ENCODE measurements at regions not wholly inside any gene's neighbourhood (a gene's known extent, or its start where the extent isn't known, plus 50 kb on each side); places are given as distances from the start of the nearest gene placed in this dataset.
A peak's percentile ranks its signal among the peaks of the same experiment; 100 is the strongest.

DNA sequence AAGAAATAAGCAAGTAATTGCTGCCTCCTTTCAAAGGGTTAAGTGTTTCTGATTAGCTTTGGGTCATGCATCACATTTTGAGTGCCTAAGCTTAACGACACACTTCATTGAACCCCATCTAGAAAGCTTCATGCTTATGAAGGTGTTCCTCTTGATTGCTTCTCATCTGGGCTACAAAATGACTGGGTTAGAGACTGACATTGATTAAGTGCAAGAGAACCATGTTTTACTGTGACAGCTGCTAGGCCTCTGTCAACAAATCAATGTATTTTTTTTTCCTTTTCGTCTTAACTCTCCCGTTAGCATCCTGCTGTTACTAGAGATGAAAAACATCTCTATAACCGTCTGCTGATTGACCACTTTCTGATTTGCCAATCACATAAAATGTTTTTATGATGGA lies 725.0 kb downstream of the TLE1 start:
- DNase-seq, result no peak

DNA sequence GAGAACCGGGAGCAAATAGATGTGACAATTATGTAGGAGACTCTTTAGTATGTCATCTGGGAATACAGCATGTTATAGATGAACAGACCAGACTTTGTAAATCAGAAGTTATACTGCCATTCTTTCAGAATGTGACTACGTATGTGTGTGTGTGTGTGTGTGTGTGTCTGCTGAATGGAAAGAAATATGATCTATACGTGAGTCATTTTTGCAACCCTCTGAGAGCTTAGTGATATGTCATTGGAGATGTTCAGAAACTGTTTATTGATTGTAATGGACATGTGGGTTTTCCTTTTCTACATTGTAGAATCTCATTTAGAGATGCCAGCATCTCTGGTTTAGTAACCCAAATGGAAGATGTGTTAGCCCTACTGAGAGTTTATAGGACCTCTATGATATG lies 731.5 kb downstream of the TLE1 start:
- no peak for DNase-seq

DNA sequence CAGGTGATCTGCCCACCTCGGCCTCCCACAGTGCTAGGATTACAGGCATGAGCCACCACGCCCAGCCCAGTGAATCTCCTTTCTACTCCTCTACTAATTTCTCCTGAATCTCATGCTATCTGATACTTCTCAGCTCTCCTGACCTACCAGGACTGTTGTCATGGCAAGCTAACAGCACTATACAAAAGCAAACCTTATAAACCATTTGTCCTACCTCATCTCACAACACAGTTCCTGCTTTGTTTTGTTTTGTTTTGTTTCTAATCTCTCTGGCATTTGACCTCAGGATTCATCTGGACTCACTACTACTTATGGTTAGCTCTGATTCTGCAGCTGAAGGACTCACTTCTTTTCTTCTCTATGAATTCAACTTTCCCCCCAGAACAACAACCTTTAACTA lies 734.8 kb downstream of the TLE1 start:
- DNase-seq, result no peak

DNA sequence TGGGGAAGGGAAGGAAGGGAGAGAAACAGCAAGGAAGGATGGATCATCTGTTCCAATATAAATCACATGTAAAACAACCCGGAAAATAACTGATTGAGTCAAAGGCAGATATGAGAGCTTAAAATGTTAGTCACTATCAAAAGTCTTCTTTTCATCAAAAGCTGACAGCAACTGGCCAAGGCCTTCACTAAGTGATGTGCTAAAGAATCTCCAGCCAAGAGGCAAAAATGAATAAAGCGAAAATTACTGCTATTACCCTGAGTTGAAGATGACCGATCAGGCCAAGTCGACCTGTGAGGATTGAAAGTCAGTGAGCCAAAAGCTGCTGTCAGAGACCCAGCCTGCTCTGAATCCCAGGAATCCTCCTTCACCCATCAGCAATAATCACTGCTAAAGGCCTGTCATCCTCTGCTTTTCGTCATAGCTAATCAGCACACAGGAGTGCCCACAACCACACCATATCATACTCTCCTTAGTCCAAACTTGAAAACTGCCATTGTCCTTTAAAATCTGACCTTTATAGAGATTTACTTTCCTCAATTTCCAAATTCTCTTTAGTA lies 736.9 kb downstream of the TLE1 start:
- no peak for DNase-seq

DNA sequence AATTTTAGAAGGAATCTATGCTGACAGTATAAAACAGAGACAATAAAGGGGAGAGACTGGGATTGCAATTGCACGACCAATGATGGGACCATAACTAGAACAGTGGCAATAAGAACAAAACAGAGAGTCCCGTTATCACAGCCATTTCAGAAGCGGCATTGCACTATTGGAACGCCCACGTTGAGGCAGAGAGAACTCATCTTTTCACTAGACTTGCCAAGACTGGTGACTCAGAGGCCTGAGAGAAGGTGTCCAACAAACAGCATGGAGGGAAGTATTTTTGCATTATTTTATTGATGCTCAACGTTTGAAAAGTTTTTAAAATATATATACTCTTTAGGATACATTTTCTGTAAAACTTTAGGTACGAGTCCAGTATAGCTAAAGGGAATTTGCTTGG lies 737.7 kb downstream of the TLE1 start:
- no peak for DNase-seq

DNA sequence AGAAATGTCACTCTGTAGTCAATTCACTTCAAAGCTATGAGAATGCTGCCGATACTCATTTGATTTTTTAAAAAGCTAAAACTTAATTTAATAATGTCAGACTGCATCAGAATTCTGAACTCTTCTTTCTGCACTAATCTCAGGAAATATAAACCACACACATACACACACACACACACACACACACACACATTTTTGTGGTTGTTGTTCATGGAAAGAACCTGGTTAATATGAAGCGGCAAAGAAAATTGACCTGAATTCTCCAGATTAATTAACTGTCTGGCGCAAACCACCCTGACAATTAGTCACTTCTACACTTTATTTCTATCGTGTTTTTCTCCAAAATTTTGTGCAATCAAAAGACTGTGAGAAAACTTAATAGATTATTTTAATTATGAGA lies 740.5 kb downstream of the TLE1 start:
- no peak for DNase-seq

DNA sequence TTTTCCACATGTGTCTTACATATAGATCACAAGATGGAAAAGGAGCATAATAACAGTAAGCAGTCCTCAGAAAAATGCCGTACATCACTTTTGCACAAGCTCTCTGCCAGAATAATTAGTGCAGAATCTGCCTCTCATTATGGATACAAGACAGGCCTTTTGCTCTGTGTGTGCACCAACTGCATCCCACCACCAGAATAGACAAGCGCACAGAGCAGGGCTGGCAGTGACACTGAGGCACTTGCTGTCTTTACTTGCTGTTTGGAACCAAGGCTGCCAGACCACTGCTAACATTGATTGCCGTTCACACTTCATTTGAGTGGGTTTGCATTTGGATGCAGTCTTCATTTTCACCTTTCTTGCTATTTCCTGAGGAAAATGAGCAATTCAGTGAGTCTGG lies 741.3 kb downstream of the TLE1 start:
- DNase-seq, result no peak

DNA sequence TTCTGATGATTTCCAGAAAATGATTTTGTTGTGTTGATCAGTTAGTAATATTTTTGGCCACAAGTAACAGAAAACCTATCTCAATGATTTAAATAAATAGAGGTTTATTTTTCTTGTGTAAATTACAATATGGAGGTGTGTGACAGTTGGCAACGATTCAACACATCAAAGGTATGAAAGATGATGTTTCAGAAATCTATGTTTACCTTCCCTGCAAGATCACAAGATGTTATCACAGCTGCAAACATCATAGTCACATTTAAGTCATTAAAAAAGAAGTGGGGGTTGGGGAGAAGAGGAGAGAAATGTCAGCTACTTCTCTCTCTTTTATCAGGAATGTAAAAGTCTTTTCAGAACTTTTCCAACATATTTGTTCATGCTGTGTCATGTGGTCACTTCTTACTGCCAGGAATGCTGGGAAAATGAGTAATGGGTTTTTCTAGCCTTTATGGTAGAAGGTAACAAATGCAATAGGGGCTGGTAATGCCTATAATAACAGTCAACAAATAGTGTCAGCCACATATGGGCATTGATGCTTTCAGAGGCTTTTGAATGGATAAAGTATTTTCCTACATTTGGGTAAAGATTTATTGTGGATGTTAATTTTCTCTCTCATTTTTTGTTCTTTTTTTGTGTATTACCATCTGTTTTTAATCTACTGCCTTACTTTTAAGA lies 742.7 kb downstream of the TLE1 start:
- DNase-seq, result no peak

DNA sequence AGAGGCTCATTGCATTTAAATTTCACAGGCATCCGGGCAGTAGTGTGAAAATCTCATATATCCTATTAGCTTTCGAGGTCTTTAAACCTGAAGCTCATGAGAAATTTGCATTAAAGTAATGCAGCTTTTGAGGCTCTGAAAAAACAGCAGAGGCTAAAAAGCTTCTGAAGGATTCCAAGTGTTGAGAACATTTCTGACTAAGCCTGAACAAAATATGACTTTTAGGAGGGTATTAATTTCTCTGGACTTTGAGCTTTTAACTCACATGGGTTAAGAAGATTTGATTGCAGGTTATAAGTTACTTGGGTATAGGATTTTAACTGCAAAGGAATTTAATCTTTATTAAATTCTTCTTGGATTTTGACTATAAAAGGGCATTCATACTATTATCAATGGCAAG lies 743.9 kb downstream of the TLE1 start:
- no peak for DNase-seq

DNA sequence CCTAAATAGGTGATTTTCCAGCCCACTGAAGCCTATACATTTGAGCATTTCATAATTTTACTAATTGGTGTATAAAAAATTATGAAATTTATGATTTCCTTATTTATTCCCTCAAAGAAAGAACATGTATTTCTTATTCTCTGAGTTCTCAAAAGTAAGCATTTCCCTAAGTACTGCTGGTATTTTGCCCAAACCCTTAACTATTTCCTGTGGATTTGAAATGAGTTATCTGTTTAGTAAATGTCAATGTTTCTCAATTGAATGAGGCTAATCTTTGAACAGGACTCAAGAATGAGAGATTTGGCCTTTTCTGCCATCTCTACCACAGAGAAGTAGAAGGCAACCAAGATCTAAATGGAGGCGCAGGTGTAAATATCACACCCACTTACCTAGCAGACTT lies 751.7 kb downstream of the TLE1 start:
- DNase-seq, result no peak

DNA sequence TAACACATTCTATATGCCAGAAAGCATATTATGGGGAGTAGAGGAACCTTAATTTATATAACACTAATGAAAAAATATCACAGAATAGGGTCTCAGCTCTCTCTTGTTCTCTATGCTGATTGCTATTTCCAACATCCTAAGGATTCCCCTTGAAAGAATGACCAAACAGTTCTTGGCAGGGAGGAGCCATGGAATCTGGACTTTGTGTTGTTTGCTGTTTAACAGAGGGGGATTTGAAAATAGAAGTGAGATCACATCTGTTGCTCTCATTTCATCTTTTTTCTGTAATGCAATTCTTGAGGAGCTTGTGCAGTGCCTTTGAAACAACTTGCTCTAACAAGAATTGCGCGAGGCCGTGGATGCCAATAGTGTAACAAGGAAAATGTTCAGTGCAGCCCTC lies 755.3 kb downstream of the TLE1 start:
- DNase-seq, result peak; percentile 18

DNA sequence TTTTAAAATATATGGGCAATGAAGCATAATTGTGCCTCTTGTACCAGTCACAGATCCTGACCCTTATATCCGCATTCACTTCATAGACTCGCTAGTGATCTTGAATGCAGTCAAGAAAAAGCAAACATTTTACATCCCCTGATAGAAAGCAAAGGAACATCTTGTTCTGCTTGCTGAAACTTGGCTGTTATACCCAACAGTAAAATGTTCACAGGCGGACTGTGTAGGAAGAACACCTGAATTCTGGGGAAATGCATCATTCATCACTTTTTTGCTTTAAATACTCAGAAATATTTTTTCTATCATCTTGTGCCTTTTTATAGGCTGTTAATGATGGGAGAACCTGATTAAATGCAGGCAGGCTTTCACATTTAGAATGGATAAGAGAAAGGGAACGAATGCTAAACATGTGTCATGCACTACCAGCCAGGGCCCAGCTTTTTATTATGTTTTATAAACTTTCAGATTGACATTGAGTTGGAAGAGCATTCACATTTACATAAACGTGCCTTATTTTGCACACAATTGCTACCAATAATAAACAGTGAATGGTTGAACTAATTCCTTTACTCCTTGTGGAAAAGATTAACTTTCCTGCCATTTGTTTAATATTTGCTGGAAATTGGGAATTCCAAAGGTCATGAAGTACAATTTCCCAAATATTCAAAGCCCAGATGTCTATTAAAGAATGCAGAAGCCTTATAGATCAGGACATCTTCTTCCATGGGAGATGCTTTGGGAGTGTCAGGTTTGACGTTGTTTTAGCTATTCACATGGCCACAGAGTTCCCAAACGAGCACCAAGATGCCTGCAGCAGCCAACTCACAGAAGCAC lies 756.2 kb downstream of the TLE1 start:
- no peak for DNase-seq

DNA sequence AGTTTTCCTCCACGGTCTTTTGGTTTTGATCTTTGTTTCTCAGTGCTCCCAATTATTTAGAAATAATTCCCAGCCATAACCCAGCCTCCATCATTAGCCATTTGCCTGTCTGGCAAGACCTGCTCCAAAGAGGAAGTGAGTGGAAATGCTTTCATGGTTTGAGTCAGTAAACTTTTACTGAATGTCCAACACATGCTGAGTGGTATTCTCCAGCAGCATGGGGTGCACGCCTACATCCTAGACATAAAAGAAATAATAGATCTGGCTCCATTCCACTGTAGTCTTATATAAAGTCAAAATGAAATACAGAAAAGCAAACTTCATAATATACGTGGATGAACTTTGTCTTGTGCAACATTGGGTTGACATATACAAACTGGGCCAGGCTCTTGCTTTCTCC lies 757.2 kb downstream of the TLE1 start:
- DNase-seq, result peak; percentile 65

DNA sequence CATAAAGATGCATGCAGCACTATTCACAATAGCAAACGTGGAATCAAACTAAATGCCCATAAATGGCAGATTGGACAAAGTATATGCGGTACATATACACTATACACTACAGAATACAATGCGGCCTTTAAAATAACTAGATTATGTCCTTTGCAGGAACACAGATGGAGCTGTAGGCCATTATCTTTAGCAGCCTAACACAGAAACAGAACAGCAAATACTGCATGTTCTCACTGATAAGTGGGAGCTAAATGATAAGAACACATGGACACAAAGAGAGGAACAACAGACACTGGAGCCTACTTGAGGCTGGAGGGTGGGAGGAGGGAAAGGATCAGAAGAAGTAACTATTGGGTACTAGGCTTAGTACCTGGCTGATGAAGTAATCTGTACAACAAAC lies 758.2 kb downstream of the TLE1 start:
- DNase-seq, result no peak

DNA sequence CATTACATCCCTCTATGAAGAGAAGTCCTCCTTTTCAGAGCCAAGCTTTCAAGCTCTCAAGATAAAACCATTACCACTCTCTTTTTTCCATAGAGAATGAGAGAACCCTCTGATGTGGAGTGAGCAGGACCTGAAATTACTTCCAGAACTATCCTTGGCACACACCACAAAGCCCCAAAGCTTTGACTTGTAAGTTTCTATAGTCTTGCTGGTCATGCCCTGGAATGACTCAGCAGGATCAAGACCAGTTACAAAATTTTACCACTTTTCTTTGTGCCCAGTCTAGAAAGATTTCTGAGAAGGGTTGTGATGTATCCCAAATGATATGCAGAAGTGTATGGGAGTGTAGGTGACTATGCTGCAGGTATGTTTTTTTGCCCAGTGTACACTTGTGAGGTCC lies 760.6 kb downstream of the TLE1 start:
- DNase-seq, result peak; percentile 51

DNA sequence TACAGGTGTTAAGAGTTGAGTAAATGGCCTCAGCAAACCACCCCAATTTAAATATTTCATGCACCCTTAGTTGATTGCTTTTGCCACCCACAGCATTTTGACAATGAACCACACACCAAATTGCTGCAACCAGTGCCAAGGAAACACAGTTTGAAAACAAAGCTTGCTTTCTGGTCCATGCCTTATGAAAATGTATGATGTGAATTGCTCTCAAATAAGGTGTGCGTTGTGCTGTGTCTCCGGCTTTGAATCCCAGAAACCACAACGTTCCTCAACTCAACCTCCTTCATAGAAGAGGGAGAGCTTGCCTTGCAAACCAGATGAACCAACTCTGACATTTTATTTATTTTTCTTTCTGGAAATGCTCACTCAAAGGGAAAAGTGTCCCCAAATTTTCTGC lies 762.7 kb downstream of the TLE1 start:
- DNase-seq, result no peak

DNA sequence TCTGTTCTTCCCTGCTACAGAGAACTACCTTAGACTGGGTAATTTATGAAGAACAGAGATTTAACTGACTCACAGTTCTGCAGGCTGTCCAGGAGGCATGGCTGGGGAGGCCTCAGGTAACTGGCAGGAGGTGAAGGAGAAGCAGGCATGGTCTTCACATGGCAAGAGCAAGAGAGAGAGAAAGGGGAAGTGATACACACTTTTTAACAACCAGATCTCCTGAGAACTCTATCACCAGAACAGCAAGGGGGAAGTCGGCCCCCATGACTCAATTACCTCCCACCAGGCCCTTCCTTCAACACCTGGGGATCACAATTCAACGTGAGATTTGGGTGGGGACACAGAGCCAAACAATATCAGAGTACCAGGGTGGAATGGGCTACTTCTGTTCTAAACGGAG lies 766.8 kb downstream of the TLE1 start:
- peak; percentile 57 for DNase-seq

DNA sequence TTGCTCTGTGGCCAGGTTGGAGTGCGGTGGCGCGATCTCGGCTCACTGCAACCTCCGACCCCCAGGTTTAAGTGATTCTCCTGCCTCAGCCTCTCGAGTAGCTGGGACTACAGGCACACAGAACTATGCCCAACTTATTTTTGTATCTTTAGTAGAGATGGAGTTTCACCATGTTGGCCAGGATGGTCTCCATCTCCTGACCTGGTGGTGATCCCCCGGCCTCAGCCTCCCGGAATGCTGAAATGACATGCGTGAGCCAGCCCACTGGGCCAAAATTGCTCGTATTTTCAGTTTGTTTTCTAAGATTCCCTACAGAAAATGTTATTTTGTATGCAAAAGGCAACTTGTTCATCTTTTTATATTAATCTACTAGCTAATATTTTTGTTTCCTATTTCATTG lies 782.6 kb downstream of the TLE1 start:
- DNase-seq, result no peak

DNA sequence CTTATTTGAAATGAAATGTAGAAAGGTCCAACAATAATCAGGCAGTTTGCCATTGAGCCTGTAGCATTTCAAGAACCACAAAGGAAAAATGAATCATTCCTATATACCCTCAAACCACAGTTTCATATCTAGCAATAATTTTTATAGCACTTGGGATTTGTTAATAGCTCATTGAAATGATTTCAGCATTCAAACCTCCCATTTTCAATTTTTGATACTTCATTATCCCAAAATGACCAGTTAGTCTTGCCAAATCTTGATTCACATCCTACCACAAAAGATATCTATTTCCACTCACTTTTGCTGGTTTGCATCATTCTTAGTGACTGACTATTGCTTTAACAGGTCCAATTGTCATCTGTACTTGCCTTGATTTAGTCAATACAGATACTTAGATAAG lies 790.1 kb downstream of the TLE1 start:
- no peak for DNase-seq

DNA sequence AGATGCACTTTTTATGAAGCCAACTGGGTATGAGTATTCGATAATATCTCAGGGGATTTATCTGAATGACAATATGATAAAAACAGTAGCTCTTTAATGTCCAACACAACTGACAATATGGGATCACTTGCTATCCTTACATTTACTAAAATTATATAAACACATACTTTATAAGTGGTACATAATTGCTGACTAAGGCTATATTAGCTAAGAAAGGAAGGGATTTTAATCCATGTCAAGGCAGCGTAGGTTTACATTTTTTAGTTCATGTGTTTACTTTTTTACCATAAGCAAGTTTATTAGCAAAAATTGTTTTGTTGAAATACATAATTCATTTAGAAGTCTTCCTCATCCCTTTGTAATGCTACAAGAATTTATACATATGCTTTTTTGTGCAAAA lies 796.2 kb downstream of the TLE1 start:
- DNase-seq, result no peak

DNA sequence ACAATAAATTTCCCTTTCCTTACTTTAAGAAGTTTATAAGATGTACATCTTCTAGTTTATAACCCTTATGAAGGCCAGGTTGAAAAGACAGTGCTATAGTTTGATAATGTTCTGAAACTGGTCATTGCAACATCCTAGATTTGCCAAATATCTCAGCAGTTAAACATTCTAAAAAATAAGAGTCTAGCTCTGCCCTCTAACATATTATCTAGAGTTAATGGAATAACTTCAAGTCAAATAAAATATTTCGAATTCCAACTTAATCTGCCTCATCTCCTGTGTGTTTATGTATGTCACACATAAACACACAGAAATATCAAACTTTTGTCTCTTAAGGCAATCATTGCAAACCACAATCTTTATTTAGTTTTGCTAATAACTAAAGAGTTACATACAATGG lies 796.6 kb downstream of the TLE1 start:
- DNase-seq, result no peak

DNA sequence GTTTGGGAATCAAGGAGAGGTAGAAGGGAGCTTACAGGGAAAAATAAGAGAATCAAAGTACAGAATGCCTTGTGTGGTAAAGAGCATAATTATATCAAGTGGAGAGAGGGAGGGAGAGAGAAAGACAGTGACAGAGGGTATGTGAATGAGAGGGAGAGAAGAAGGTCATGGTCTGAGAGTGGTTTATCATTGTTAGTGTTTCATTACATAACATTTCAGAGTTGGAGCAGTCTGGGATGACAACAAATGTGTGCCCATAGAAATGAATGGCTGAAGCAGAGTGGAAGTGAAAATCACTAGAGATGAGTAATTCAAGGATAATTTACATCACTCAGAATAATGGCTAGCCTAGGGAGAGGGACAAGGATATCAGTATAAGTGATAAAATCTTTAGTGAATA lies 799.2 kb downstream of the TLE1 start:
- DNase-seq, result peak; percentile 8

DNA sequence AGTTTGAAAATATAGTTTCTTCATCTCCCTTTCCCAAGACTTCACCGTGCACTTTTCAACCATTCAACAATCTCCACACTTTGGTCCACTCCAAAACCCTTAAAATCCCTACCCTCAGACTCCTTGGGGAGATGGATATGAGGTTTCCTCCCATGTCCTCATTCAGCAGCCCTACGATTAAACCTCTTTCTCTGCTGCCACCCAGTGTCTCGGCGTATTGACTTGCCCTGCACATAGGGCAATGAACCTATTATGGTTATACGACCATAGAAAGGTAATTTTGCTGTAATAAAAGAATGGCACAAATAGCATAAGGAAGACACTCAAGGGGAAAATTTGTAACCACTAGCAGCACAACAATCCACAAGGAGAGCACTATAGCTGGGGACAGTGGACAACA lies 803.5 kb downstream of the TLE1 start:
- no peak for DNase-seq

DNA sequence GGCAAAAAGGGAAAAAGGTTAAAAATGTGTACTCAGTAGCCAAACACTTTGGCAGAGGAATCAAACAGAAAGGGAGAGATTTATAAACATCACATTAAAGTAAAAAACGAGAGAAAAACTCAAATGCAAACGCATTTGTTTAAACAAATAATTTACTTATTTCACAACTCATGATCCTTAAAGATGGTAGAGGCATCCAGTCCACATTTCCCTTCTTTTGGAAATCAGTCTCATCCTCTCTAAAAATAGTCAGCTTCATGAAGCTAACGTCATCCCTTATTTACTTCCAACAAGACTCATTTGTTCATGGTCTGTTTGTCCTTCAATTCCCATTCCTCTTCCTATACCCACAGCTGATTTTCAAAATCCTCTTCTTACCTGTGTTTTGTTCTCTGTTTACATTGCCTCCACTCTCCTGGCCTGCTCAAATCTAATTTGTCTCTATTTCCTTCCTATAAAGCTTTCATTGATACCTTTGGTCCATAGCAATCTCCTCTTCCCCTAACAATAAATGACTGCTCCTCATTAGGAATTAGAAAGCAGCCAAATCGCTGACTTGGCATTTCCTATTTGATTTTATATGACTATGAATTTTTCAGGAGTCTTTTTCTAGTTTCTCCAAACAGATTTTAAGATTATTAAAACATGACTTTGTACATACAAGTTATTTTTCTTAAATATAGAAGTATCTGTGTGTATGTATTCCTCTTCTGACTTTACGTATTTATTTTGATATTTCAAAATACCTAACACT lies 805.3 kb downstream of the TLE1 start:
- DNase-seq, result no peak

Measured in MV-4-11 (cell line).